ENCODE measurements at regions not wholly inside any gene's neighbourhood (a gene's known extent, or its start where the extent isn't known, plus 50 kb on each side); places are given as distances from the start of the nearest gene placed in this dataset.

DNA sequence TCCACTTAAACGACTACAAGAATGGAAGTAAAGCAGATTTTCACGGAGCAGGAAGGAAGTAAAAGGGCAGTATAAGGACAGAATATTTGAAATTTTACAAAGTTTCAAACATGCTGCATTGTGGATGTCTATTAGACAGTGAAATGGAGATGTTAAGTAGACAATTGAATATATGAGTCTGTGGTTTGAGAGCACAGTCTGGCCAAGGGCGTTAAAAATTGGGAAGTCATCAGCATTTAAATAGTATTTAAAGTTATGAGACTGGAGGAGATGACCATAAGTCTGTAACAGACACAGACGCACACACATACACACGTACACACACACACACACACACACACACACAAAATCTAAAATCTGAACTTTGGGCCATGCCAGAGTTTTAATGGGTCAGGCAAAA, 935.9 kb downstream of the EPHA3 start:
- TF ChIP-seq, protein P1, sequence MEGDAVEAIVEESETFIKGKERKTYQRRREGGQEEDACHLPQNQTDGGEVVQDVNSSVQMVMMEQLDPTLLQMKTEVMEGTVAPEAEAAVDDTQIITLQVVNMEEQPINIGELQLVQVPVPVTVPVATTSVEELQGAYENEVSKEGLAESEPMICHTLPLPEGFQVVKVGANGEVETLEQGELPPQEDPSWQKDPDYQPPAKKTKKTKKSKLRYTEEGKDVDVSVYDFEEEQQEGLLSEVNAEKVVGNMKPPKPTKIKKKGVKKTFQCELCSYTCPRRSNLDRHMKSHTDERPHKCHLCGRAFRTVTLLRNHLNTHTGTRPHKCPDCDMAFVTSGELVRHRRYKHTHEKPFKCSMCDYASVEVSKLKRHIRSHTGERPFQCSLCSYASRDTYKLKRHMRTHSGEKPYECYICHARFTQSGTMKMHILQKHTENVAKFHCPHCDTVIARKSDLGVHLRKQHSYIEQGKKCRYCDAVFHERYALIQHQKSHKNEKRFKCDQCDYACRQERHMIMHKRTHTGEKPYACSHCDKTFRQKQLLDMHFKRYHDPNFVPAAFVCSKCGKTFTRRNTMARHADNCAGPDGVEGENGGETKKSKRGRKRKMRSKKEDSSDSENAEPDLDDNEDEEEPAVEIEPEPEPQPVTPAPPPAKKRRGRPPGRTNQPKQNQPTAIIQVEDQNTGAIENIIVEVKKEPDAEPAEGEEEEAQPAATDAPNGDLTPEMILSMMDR (IDR thresholded peaks at IDR 0.05), result no peak
- no peak for TF ChIP-seq POLR2A (IDR thresholded peaks at IDR 0.05)
